Panc1 (cell line): ENCODE measurements at regions not wholly inside any gene's neighbourhood (a gene's known extent, or its start where the extent isn't known, plus 50 kb on each side); places are given as distances from the start of the nearest gene placed in this dataset.

Experiments
- POLR2AphosphoS5 ChIP-seq: IDR thresholded peaks from 2 replicates; pipeline ENCODE4 v1.6.1; 2012; ENCODE audit warnings: mild to moderate bottlenecking, low read depth, low read length, moderate library complexity
- SIN3A ChIP-seq: IDR thresholded peaks from 2 replicates; pipeline ENCODE4 v1.6.1; 2012; ENCODE audit warnings: low read depth, mild to moderate bottlenecking, low read length, moderate library complexity, borderline replicate concordance; ENCODE audit not compliant: insufficient read depth
- TCF7L2 ChIP-seq: IDR thresholded peaks from 2 replicates; pipeline ENCODE4 v1.6.1; 2011; ENCODE audit warnings: mild to moderate bottlenecking, low read depth, low read length, inconsistent platforms
- TF ChIP-seq, protein P1 (sequence below), 2 experiments: IDR thresholded peaks; 2 replicates each; pipeline ENCODE4 v1.6.1; 2011 to 2012; ENCODE audit warnings: low read depth in 2 of 2, control low read depth in 1 of 2, low read length in 1 of 2, mild to moderate bottlenecking in 1 of 2, moderate library complexity in 1 of 2; ENCODE audit not compliant: insufficient read depth in 1 of 2
- TF ChIP-seq, protein P2 (sequence below): fragments of 450-650 bp; IDR thresholded peaks from 2 replicates; pipeline ENCODE4 v1.5.1; 2017; ENCODE audit warnings: mild to moderate bottlenecking

GRCh38 chr5:105735704-105736103, 1935.0 kb downstream of the EFNA5 start:
- TF ChIP-seq, protein P1, sequence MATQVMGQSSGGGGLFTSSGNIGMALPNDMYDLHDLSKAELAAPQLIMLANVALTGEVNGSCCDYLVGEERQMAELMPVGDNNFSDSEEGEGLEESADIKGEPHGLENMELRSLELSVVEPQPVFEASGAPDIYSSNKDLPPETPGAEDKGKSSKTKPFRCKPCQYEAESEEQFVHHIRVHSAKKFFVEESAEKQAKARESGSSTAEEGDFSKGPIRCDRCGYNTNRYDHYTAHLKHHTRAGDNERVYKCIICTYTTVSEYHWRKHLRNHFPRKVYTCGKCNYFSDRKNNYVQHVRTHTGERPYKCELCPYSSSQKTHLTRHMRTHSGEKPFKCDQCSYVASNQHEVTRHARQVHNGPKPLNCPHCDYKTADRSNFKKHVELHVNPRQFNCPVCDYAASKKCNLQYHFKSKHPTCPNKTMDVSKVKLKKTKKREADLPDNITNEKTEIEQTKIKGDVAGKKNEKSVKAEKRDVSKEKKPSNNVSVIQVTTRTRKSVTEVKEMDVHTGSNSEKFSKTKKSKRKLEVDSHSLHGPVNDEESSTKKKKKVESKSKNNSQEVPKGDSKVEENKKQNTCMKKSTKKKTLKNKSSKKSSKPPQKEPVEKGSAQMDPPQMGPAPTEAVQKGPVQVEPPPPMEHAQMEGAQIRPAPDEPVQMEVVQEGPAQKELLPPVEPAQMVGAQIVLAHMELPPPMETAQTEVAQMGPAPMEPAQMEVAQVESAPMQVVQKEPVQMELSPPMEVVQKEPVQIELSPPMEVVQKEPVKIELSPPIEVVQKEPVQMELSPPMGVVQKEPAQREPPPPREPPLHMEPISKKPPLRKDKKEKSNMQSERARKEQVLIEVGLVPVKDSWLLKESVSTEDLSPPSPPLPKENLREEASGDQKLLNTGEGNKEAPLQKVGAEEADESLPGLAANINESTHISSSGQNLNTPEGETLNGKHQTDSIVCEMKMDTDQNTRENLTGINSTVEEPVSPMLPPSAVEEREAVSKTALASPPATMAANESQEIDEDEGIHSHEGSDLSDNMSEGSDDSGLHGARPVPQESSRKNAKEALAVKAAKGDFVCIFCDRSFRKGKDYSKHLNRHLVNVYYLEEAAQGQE (IDR thresholded peaks at IDR 0.05; ENCODE audit: insufficient read depth in 1 of 2, low read depth in 2 of 2, low read length in 1 of 2), result no peak
- TF ChIP-seq, protein P2, sequence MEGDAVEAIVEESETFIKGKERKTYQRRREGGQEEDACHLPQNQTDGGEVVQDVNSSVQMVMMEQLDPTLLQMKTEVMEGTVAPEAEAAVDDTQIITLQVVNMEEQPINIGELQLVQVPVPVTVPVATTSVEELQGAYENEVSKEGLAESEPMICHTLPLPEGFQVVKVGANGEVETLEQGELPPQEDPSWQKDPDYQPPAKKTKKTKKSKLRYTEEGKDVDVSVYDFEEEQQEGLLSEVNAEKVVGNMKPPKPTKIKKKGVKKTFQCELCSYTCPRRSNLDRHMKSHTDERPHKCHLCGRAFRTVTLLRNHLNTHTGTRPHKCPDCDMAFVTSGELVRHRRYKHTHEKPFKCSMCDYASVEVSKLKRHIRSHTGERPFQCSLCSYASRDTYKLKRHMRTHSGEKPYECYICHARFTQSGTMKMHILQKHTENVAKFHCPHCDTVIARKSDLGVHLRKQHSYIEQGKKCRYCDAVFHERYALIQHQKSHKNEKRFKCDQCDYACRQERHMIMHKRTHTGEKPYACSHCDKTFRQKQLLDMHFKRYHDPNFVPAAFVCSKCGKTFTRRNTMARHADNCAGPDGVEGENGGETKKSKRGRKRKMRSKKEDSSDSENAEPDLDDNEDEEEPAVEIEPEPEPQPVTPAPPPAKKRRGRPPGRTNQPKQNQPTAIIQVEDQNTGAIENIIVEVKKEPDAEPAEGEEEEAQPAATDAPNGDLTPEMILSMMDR, result no peak
- TF ChIP-seq POLR2AphosphoS5, result no peak
- no peak for TF ChIP-seq SIN3A
- TF ChIP-seq TCF7L2, result no peak
